GM18861 (cell line): ENCODE measurements at regions not wholly inside any gene's neighbourhood (a gene's known extent, or its start where the extent isn't known, plus 50 kb on each side); places are given as distances from the start of the nearest gene placed in this dataset.

ENCODE experiments used
- ATAC-seq: cut with Tn5 transposase; IDR thresholded peaks from one replicate; pipeline ENCODE4 v1.9.1; 2021; ENCODE audit not compliant: unreplicated experiment

GRCh38 chr21:15233611-15234010 lies 168.8 kb upstream of the NRIP1 start:
- ATAC-seq, result no peak

- ATAC-seq, result no peak
Observed at GRCh38 chr21:15236111-15236510, 171.3 kb upstream of the NRIP1 start.

GRCh38 chr21:15240848-15241247 lies 176.0 kb upstream of the NRIP1 start:
- ATAC-seq, result no peak

GRCh38 chr21:15241997-15242736 lies 177.4 kb upstream of the NRIP1 start:
- no peak for ATAC-seq

GRCh38 chr21:15242906-15243305 lies 178.1 kb upstream of the NRIP1 start:
- no peak for ATAC-seq

GRCh38 chr21:15243406-15243805 lies 178.6 kb upstream of the NRIP1 start:
- no peak for ATAC-seq

- ATAC-seq, result no peak
Observed at GRCh38 chr21:15247613-15248012, 182.8 kb upstream of the NRIP1 start.

GRCh38 chr21:15249285-15249993 lies 184.6 kb upstream of the NRIP1 start:
- ATAC-seq, result no peak

GRCh38 chr21:15250384-15250783 lies 185.6 kb upstream of the NRIP1 start:
- ATAC-seq, result no peak

- ATAC-seq, result no peak
Observed at GRCh38 chr21:15252431-15252830, 187.6 kb upstream of the NRIP1 start.

- ATAC-seq, result no peak
Observed at GRCh38 chr21:15254111-15254510, 189.3 kb upstream of the NRIP1 start.

GRCh38 chr21:15255261-15255660 lies 190.5 kb upstream of the NRIP1 start:
- no peak for ATAC-seq

- ATAC-seq, result no peak
Observed at GRCh38 chr21:15255763-15256162, 191.0 kb upstream of the NRIP1 start.

GRCh38 chr21:15256996-15257395 lies 192.2 kb upstream of the NRIP1 start:
- ATAC-seq, result no peak

GRCh38 chr21:15257646-15258045 lies 192.8 kb upstream of the NRIP1 start:
- no peak for ATAC-seq

- no peak for ATAC-seq
Observed at GRCh38 chr21:15259824-15260223, 195.0 kb upstream of the NRIP1 start.

- ATAC-seq, result no peak
Observed at GRCh38 chr21:15260604-15261003, 195.8 kb upstream of the NRIP1 start.

- ATAC-seq, result no peak
Observed at GRCh38 chr21:15264084-15264665, 199.4 kb upstream of the NRIP1 start.

- ATAC-seq, result no peak
Observed at GRCh38 chr21:15272171-15272570, 207.4 kb upstream of the NRIP1 start.

- ATAC-seq, result no peak
Observed at GRCh38 chr21:15272591-15272990, 207.8 kb upstream of the NRIP1 start.

- no peak for ATAC-seq
Observed at GRCh38 chr21:15273244-15273643, 208.4 kb upstream of the NRIP1 start.
